CD4-positive, alpha-beta T cell treated with Interleukin-10 for 1 hour (primary cell): ENCODE measurements at regions not wholly inside any gene's neighbourhood (a gene's known extent, or its start where the extent isn't known, plus 50 kb on each side); places are given as distances from the start of the nearest gene placed in this dataset.
"Not testable (repeated sequence)": the region's sequence is repeated elsewhere in the genome, so short reads cannot be mapped to it uniquely, and the experiment has no call there.

ENCODE experiments used
- DNase-seq: peaks from one replicate; pipeline ENCODE4 v3.0.0-alpha.2; 2020

DNA sequence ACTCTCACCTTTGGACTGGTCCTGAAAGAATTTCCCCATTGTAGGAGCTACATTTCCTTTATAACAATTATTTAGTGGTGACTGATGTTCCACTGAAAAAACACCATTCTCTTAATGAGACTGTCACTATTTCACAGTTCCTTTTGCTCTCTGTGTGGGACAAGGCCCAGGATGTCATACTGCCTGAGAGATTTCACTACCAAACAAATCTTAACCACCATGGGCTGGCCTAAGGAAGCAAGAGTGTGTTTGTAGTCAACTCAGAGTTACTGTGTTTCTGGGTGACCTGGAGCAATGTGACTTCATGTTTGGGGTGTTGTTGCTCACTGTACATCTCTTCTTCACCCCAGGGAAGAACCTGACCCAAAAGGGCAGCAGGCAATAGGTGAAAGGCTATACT is 50.1 kb upstream of the ZNF608 start:
- no peak for DNase-seq

DNA sequence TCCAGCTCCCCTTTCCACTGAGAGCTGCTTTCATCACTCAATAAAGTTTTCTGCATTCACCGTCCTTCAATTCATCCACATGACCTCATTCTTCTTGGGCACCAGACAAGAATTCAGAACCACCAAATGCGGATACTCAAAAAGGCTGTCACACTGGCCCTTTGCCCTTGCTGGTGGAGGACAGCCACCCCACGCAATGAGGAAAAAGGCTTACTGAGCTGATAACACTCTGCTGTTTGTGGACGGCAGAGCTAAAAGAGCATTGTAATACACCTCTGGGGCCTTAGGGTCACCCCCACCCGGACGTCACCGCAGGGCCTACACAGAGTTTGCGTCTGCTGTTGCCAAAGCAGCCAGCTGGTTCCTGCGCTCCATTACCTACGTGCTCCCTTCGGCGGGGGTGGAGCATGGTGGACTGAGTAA is 51.2 kb upstream of the ZNF608 start:
- no peak for DNase-seq

DNA sequence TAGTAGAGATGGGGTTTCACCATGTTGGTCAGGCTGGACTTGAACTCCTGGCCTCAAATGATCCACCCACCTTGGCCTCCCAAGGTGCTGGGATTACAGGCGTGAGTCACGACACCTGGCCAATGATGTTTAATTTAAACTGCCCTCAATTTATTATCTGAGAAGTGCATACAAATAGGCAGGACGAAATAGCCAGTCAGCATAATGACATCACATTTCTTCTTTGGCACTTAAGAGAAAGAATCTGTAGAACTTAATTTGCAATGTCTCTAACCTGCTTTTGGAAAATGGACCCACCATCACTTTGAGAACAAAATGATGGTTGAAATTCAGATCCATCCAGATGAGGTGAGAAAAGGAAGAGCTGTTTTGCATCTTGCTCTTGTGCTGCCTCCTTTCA is 52.5 kb upstream of the ZNF608 start:
- no peak for DNase-seq

- DNase-seq = no peak
Observed at GRCh38 chr5:124801551-124801950, 55.1 kb upstream of the ZNF608 start.

GRCh38 chr5:124803617-124804323 is 57.3 kb upstream of the ZNF608 start:
- no peak for DNase-seq

DNA sequence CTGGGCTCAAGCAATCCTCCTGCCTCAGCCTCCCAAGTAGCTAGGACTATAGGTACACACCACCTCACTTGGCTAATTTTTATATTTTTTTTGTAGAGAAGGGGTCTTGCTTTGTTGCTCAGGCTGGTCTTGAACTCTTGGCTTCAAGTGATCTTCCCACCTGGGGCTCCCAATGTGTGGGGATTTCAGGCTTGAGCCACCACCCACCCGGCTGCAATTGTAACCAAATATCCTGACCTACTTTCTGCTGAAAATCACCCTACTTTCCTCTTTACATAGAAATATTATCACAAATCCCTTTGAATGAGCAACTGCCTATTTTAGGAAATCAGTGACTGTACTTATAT is 59.6 kb upstream of the ZNF608 start:
- no peak for DNase-seq

DNA sequence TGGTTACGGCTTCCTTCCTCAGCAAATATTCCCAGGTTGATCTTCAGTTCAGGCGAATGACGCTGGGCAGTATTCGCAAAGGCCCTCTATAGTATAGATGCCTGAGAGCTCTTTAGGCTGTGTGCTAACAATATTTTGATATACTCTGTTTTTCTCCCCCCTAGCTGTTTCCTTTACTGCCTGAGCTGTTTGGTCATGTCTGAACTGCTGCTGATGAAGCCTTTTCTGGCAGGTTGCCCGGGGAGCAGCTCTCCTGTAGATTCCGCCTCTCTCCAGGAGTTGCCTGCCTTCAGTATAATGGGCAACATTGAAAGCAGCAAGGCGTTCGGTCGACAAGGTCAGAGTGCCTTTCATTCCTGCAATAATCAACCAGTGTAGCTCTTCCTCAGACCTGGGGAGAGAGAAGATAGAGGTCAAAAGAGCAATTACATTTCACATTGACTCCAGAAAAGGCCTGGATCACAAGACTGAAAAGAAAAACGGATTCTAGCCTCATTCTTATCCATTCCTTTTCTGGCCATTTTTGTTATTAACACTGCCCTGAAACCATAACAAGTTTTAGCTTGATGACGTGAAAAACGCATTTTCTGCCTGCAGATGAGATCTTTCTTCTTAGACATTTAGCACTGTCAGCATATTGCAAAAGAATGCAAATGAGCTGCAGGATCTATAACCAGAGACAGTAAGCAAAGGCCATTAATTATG is 60.1 kb upstream of the ZNF608 start:
- DNase-seq = no peak

GRCh38 chr5:124808842-124809268 is 62.4 kb upstream of the ZNF608 start:
- no peak for DNase-seq

DNA sequence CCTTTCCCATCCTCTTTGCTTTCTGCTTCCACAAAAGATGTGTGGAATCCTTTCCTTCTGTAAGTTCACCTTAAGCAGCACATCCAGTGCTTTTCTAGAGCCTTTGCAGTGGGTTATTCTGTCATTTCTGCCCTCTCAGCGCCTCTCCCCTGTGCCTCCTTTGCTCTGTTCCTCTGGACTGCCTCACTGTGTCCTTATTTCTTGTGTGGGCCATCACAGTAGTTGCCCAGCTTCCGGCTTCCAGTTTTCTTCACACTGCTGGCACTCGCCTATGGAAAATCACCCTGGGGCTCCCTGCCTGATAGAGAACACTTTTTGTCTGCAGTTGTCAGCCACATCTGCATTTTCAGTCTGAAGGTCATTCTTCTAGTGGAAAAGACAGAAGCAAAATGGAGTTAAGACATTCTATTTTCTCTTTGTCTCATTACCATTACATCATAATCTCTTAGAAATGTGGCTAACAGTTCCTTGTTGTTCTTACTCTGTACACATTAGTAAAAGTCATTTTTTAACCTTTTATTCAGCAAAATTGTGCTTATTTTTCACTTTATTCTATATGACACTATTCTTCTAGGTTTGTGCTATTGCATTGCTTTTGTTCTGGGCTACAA is 64.1 kb upstream of the ZNF608 start:
- DNase-seq = no peak

GRCh38 chr5:124812771-124813358 is 66.4 kb upstream of the ZNF608 start:
- DNase-seq = no peak

DNA sequence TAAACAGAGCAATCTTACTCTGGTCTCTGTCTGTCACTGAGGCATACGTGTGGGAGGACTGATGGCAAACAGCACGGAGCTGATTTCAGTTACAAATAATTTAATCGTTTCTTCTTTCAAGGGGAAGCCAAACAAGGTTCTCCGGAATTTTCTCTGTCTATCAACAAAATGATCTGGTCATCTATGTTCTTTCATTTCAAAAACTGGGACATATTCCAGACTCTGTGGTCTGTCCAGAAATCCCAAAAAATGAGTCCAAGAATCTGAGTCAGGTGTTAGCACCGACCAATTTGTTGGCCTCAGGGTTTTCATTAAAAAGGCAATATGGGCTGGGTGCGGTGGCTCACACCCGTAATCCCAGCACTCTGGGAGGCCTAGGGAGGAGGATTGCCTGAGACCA is 69.9 kb upstream of the ZNF608 start:
- no peak for DNase-seq

GRCh38 chr5:124819201-124819600 is 72.8 kb upstream of the ZNF608 start:
- no peak for DNase-seq

DNA sequence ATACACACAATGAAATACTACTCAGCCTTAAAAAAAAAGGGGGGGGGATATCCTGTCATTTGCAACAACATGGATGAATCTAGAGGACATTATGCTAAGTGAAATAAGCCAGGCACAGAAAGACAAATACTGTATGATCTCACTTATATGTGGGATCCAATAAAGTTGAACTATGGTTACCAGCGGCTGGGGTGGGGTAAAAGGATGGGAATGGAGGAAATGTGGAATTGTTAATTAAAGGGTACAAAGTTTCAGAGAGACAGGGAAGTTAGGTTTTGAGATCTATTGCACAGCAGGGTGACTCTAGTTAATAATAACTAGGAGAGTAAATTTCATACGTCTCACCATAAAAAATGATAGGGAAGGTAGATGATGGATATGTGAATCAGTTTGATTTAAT is 76.2 kb upstream of the ZNF608 start:
- DNase-seq = no peak

- DNase-seq = no peak
Observed at GRCh38 chr5:124823380-124823779, 76.9 kb upstream of the ZNF608 start.

GRCh38 chr5:124824637-124825158 is 78.3 kb upstream of the ZNF608 start:
- DNase-seq = no peak

- no peak for DNase-seq
Observed at GRCh38 chr5:124825250-124825982, 79.0 kb upstream of the ZNF608 start.

DNA sequence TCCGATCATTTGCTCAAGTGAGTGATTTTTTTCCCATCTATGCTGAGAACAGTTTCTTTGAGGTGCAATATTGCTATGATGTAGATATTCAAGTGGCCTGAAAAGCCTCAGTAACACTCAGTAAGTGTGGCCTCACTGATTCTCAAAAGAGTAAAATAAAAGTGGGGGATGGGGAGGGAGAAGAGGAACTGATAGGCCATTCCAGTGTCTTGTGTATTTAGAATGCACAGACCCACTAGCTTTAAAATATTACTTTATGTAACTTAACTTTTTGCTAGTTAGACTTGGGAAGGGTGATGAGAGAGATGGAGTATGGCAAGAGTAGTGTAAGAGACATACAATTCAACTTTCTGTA is 79.5 kb upstream of the ZNF608 start:
- DNase-seq = no peak

DNA sequence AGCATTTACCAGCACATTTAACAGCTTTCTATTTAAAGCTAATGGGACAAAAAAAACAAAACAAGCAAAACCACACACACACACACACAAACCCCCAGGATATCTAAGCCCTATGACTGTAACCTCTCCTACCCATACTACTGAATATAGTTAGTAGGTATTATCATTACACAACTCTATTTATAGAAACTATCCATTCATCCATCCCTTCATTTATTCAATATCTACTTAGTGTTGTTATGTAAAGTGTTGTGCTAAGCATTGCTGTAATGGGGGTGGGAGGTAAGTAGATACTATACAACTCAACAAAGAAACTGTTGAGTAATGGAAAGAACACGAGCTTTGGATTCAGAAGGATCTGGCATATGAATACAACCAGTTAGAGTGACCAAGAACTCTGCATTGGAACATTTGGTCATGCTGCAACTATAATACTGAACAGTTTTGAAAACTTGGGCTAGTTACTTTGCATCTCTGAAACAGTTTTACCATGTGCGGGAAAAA is 82.3 kb upstream of the ZNF608 start:
- no peak for DNase-seq

DNA sequence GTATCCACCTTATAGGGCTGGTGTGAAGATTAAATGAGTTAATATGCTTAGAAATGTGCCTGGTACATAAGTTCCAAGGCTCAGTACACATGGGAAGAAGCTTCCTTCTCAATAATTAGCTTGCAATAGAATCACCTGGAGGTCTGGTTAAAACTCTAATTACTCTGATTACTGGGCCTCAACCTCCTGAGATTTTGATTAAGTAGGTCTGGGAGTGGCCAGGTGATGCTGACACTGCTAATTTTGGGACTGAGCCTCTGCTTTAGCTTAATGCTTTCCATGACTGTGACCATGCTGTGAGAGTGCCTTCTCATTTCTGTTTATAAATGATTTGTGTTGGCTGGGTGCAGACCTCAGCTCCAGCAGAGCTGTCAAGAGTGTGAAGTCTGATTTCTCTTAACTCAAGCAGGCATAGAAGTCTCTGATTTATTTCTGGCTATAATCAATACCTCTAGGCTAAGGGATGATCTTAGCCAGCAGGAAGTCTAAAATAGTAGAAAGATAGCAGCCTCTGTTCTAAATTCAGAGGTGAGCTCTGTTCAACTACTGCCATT is 85.3 kb upstream of the ZNF608 start:
- DNase-seq = no peak

- DNase-seq = no peak
Observed at GRCh38 chr5:124832510-124832909, 86.1 kb upstream of the ZNF608 start.

GRCh38 chr5:124836314-124836713 is 89.9 kb upstream of the ZNF608 start:
- not testable (repeated sequence) for DNase-seq

DNA sequence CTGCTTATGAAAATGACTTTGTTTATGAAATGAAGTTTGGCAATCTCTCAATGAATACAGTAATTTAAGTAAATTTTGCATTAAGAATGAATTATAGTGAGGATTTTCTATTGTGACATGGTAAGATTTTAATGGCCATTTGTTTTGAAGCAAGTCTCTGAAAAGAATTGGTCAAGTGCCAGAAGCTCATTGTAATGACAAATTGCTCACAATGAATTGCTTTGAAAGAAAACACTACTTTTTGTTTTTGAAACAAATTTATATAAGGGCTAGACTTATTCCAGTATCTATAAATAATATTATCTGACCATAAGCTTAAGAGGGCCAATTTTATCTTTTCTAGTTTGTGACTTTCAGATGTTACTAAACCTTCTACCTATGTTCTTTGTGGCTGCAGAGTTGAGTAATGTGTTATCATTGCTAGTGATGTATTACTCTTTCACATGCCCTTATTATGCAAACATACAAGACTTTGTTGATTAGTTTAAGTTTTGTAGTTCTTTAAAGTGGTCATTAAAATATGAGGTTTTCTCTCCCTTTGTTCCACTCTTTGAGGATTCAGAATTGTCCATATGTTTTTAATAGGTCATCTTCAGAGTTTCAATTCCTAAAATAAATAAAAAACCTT is 93.0 kb upstream of the ZNF608 start:
- DNase-seq = no peak
